ENCODE measurements at regions not wholly inside any gene's neighbourhood (a gene's known extent, or its start where the extent isn't known, plus 50 kb on each side); places are given as distances from the start of the nearest gene placed in this dataset.

DNA sequence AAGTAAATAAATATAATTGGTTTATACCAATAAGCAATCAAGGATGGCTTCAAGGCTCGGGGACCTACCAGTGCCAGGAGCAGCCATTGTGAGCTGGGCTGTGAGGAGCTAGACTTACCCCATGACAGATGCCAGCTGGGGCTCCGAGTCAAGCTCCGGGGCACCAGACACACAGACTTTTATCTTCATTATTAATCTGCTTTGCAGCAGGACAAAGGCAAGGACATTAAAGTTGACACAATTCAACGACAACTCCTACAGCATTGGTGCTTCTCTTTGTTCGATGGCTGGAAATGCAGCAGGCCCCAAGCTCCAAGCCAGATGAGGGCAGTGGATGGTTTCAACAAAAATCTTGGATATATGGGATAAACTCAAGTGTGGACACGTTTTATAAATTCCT is 68.3 kb downstream of the CD24 start:
- TF ChIP-seq, protein P1, sequence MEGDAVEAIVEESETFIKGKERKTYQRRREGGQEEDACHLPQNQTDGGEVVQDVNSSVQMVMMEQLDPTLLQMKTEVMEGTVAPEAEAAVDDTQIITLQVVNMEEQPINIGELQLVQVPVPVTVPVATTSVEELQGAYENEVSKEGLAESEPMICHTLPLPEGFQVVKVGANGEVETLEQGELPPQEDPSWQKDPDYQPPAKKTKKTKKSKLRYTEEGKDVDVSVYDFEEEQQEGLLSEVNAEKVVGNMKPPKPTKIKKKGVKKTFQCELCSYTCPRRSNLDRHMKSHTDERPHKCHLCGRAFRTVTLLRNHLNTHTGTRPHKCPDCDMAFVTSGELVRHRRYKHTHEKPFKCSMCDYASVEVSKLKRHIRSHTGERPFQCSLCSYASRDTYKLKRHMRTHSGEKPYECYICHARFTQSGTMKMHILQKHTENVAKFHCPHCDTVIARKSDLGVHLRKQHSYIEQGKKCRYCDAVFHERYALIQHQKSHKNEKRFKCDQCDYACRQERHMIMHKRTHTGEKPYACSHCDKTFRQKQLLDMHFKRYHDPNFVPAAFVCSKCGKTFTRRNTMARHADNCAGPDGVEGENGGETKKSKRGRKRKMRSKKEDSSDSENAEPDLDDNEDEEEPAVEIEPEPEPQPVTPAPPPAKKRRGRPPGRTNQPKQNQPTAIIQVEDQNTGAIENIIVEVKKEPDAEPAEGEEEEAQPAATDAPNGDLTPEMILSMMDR (IDR thresholded peaks at IDR 0.05), result no peak
- TF ChIP-seq EZH2phosphoT487 (IDR thresholded peaks at IDR 0.05) (no peak), EZH2 (IDR thresholded peaks at IDR 0.05) (no peak)

Measured in neural progenitor cell (in vitro differentiated cells).